ENCODE measurements at regions not wholly inside any gene's neighbourhood (a gene's known extent, or its start where the extent isn't known, plus 50 kb on each side); places are given as distances from the start of the nearest gene placed in this dataset.

- no peak for TF ChIP-seq CTCF (conservative IDR thresholded peaks at IDR 0.05)
- no peak for TF ChIP-seq ZFX (IDR thresholded peaks at IDR 0.05)
Observed at GRCh38 chr4:156521631-156522030, 450.0 kb downstream of the PDGFC start.
